ENCODE measurements at regions not wholly inside any gene's neighbourhood (a gene's known extent, or its start where the extent isn't known, plus 50 kb on each side); places are given as distances from the start of the nearest gene placed in this dataset.
"Not testable (repeated sequence)": the region's sequence is repeated elsewhere in the genome, so short reads cannot be mapped to it uniquely, and the experiment has no call there.

- not testable (repeated sequence) for H3K4me3 ChIP-seq (ENCODE audit: low read depth in 1 of 3, low read length in 3 of 3); H3K27me3 ChIP-seq (ENCODE audit: control insufficient read depth in 4 of 4, insufficient read depth in 4 of 4, low read length in 3 of 4); H3K9me3 ChIP-seq (ENCODE audit: control insufficient read depth in 4 of 4, low read length in 3 of 4); DNase-seq (ENCODE audit: low spot score); H3K4me1 ChIP-seq (ENCODE audit: control insufficient read depth in 4 of 4, insufficient read depth in 4 of 4, low read length in 3 of 4); H3K27ac ChIP-seq (ENCODE audit: low read depth in 1 of 2, low read length in 2 of 2); H3K36me3 ChIP-seq (ENCODE audit: control insufficient read depth in 4 of 4, insufficient read depth in 3 of 4, low read depth in 1 of 4, low read length in 3 of 4); H3K9ac ChIP-seq (ENCODE audit: low read depth in 1 of 2, low read length in 2 of 2)
- peak; percentile 5 to 18 for TF ChIP-seq RXRA (IDR thresholded peaks at IDR 0.05)
- whole genome bisulfite sequencing = 80% methylated on average over 4 of the region's 5 CpGs
These were observed 91.2 kb upstream of the CRYM start for GRCh38 chr16:21368973-21369942.

DNA sequence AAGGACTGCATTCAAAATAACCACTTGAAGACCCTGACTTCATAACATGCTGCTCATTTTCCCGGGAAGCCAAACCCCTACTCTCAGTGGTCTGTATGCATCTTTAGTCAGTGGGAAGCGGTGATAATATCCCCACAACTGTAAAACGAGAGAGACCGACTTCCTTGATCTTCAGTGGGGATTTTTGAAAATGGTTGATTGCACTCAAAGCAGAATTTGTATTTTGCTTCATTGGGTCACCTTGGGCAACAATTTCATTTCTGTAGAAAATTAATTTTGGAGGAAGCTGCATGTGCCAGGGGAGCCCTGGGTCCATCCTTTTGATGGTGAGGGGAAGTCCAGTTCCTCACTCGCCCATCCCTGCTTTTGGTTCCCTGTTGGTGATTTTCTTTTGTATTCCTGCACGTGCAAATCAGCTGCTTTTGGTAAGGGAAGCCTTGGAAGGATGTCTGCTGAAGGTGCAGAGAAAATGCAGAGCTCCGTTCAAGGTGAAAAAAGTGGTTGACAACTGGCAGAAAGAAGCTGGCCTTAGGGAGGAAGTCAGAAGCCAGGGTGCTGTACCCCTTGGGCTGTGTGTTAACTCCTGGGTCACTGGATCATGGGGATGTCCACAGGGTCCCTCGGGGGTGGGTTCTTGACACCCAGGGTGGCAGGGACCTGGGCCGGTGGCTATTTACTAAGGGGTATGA lies 89.8 kb upstream of the CRYM start:
- not testable (repeated sequence) for DNase-seq (ENCODE audit: low spot score); H3K27me3 ChIP-seq (ENCODE audit: control insufficient read depth in 4 of 4, insufficient read depth in 4 of 4, low read length in 3 of 4); H3K36me3 ChIP-seq (ENCODE audit: control insufficient read depth in 4 of 4, insufficient read depth in 3 of 4, low read depth in 1 of 4, low read length in 3 of 4); H3K27ac ChIP-seq (ENCODE audit: low read depth in 1 of 2, low read length in 2 of 2); H3K9ac ChIP-seq (ENCODE audit: low read depth in 1 of 2, low read length in 2 of 2); H3K4me3 ChIP-seq (ENCODE audit: low read depth in 1 of 3, low read length in 3 of 3); H3K9me3 ChIP-seq (ENCODE audit: control insufficient read depth in 4 of 4, low read length in 3 of 4); H3K4me1 ChIP-seq (ENCODE audit: control insufficient read depth in 4 of 4, insufficient read depth in 4 of 4, low read length in 3 of 4)
- WGBS = 87% methylated on average over 9 of the region's 9 CpGs

GRCh38 chr16:21366998-21367397 lies 88.9 kb upstream of the CRYM start:
- not testable (repeated sequence) for H3K36me3 ChIP-seq (ENCODE audit: control insufficient read depth in 4 of 4, insufficient read depth in 3 of 4, low read depth in 1 of 4, low read length in 3 of 4); H3K4me1 ChIP-seq (ENCODE audit: control insufficient read depth in 4 of 4, insufficient read depth in 4 of 4, low read length in 3 of 4); H3K4me3 ChIP-seq (ENCODE audit: low read depth in 1 of 3, low read length in 3 of 3); H3K27ac ChIP-seq (ENCODE audit: low read depth in 1 of 2, low read length in 2 of 2); H3K27me3 ChIP-seq (ENCODE audit: control insufficient read depth in 4 of 4, insufficient read depth in 4 of 4, low read length in 3 of 4); DNase-seq (ENCODE audit: low spot score); H3K9ac ChIP-seq (ENCODE audit: low read depth in 1 of 2, low read length in 2 of 2); H3K9me3 ChIP-seq (ENCODE audit: control insufficient read depth in 4 of 4, low read length in 3 of 4)
- 87% methylated on average over 2 of the region's 2 CpGs for WGBS

DNA sequence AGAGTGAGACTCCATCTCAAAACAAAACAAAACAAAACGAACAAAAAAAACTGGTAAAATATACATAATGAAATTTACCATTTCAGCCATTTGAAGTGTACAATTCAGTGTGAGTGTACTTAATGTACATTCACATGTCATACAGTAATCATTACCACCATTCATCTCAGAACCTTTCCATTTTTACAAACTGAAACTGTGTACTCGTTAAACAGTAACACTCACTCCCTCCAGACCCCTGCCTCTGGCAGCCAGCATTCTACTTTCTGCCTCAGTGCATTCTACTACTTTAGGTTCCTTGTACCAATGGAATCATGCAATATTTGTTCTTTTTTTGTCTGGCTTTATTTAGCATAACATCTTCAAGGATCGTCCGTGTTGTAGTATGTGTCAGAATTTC lies 87.5 kb upstream of the CRYM start:
- not testable (repeated sequence) for H3K4me3 ChIP-seq (ENCODE audit: low read depth in 1 of 3, low read length in 3 of 3); H3K27me3 ChIP-seq (ENCODE audit: control insufficient read depth in 4 of 4, insufficient read depth in 4 of 4, low read length in 3 of 4); H3K9me3 ChIP-seq (ENCODE audit: control insufficient read depth in 4 of 4, low read length in 3 of 4); H3K36me3 ChIP-seq (ENCODE audit: control insufficient read depth in 4 of 4, insufficient read depth in 3 of 4, low read depth in 1 of 4, low read length in 3 of 4); H3K4me1 ChIP-seq (ENCODE audit: control insufficient read depth in 4 of 4, insufficient read depth in 4 of 4, low read length in 3 of 4); DNase-seq (ENCODE audit: low spot score); H3K27ac ChIP-seq (ENCODE audit: low read depth in 1 of 2, low read length in 2 of 2); H3K9ac ChIP-seq (ENCODE audit: low read depth in 1 of 2, low read length in 2 of 2)
- 90% methylated on average over 4 of the region's 4 CpGs for WGBS

DNA sequence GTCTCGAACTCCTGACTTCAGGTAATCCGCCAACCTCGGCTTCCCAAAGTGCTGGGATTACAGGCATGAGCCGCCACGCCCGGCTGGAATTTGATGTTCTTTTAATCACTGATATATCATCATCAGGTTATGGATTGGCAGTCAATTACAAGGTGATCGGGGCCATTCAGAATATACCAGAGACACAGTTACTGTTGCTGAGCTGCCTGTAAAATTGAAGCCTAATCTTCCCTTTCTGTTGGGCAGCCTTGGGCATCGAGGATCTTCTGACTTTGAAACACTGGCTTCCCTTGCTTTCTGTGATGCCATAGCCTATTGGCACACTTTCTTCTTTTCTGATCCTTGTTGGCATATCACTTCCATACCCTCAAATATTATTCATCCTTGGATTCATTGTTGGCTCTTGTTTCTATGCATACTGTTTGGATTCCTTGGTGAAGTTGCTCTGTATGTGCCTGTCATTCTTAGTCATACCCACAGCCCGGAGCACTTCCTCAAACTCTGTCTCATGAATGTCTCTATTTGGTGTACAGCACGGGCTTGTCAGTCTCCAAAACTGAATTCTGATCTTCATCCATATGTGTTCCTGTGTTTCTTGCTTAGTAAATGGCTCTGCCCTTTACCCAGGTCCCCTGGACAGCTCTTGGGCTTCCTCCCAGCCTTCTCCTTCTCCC lies 85.6 kb upstream of the CRYM start:
- 91% methylated on average over 10 of the region's 10 CpGs for WGBS
- H3K9ac ChIP-seq (ENCODE audit: low read depth in 1 of 2, low read length in 2 of 2); H3K4me1 ChIP-seq (ENCODE audit: control insufficient read depth in 4 of 4, insufficient read depth in 4 of 4, low read length in 3 of 4); H3K9me3 ChIP-seq (ENCODE audit: control insufficient read depth in 4 of 4, low read length in 3 of 4); H3K36me3 ChIP-seq (ENCODE audit: control insufficient read depth in 4 of 4, insufficient read depth in 3 of 4, low read depth in 1 of 4, low read length in 3 of 4); DNase-seq (ENCODE audit: low spot score); H3K4me3 ChIP-seq (ENCODE audit: low read depth in 1 of 3, low read length in 3 of 3); H3K27ac ChIP-seq (ENCODE audit: low read depth in 1 of 2, low read length in 2 of 2); H3K27me3 ChIP-seq (ENCODE audit: control insufficient read depth in 4 of 4, insufficient read depth in 4 of 4, low read length in 3 of 4): not testable (repeated sequence)

- not testable (repeated sequence) for H3K9me3 ChIP-seq (ENCODE audit: control insufficient read depth in 4 of 4, low read length in 3 of 4); H3K27me3 ChIP-seq (ENCODE audit: control insufficient read depth in 4 of 4, insufficient read depth in 4 of 4, low read length in 3 of 4); H3K9ac ChIP-seq (ENCODE audit: low read depth in 1 of 2, low read length in 2 of 2); H3K36me3 ChIP-seq (ENCODE audit: control insufficient read depth in 4 of 4, insufficient read depth in 3 of 4, low read depth in 1 of 4, low read length in 3 of 4); H3K4me1 ChIP-seq (ENCODE audit: control insufficient read depth in 4 of 4, insufficient read depth in 4 of 4, low read length in 3 of 4); DNase-seq (ENCODE audit: low spot score); H3K27ac ChIP-seq (ENCODE audit: low read depth in 1 of 2, low read length in 2 of 2); H3K4me3 ChIP-seq (ENCODE audit: low read depth in 1 of 3, low read length in 3 of 3)
- WGBS = 77% methylated on average over 9 of the region's 9 CpGs
These were observed 83.6 kb upstream of the CRYM start for GRCh38 chr16:21361612-21362227.

DNA sequence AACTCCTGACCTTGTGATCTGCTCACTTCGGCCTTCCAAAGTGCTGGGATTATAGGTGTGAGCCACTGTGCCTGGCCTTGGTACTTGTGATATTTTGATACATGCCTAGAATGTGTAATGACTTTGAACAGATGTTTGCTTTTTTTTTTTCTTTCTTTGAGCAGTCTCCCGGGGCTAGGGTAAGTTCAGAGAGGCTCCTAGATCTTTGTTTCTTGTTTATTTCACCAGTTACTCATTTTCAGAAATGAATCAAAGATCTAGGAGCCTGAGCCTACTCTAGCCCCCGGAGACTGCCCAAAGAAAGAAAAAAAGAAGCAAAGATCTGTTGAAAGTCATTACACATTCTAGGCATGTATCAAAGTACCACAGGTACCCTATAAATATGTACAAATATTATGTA lies 83.0 kb upstream of the CRYM start:
- H3K4me1 ChIP-seq (ENCODE audit: control insufficient read depth in 4 of 4, insufficient read depth in 4 of 4, low read length in 3 of 4); H3K9ac ChIP-seq (ENCODE audit: low read depth in 1 of 2, low read length in 2 of 2); H3K27ac ChIP-seq (ENCODE audit: low read depth in 1 of 2, low read length in 2 of 2); H3K9me3 ChIP-seq (ENCODE audit: control insufficient read depth in 4 of 4, low read length in 3 of 4); DNase-seq (ENCODE audit: low spot score); H3K27me3 ChIP-seq (ENCODE audit: control insufficient read depth in 4 of 4, insufficient read depth in 4 of 4, low read length in 3 of 4); H3K4me3 ChIP-seq (ENCODE audit: low read depth in 1 of 3, low read length in 3 of 3); H3K36me3 ChIP-seq (ENCODE audit: control insufficient read depth in 4 of 4, insufficient read depth in 3 of 4, low read depth in 1 of 4, low read length in 3 of 4): not testable (repeated sequence)
- WGBS = 81% methylated on average over 3 of the region's 3 CpGs

- not testable (repeated sequence) for H3K36me3 ChIP-seq (ENCODE audit: control insufficient read depth in 4 of 4, insufficient read depth in 3 of 4, low read depth in 1 of 4, low read length in 3 of 4); H3K27me3 ChIP-seq (ENCODE audit: control insufficient read depth in 4 of 4, insufficient read depth in 4 of 4, low read length in 3 of 4); H3K9me3 ChIP-seq (ENCODE audit: control insufficient read depth in 4 of 4, low read length in 3 of 4); H3K4me3 ChIP-seq (ENCODE audit: low read depth in 1 of 3, low read length in 3 of 3); H3K4me1 ChIP-seq (ENCODE audit: control insufficient read depth in 4 of 4, insufficient read depth in 4 of 4, low read length in 3 of 4); DNase-seq (ENCODE audit: low spot score); H3K27ac ChIP-seq (ENCODE audit: low read depth in 1 of 2, low read length in 2 of 2); H3K9ac ChIP-seq (ENCODE audit: low read depth in 1 of 2, low read length in 2 of 2)
- 86% methylated on average over 12 of the region's 12 CpGs for WGBS
These were observed 81.4 kb upstream of the CRYM start for GRCh38 chr16:21359513-21359912.

Measured in liver (tissue), 7 donors.